Retinal pigment epithelial cell (primary cell): ENCODE measurements at regions not wholly inside any gene's neighbourhood (a gene's known extent, or its start where the extent isn't known, plus 50 kb on each side); places are given as distances from the start of the nearest gene placed in this dataset.
"Not testable (repeated sequence)": the region's sequence is repeated elsewhere in the genome, so short reads cannot be mapped to it uniquely, and the experiment has no call there.

Experiments
- DNase-seq: peaks from one replicate; pipeline ENCODE4 v3.0.0-alpha.2; 2010; ENCODE audit warnings: low read depth
- H3K4me3 ChIP-seq: 2 replicates; pipeline ENCODE4 v1.5.1; 2011; ENCODE audit warnings: mild to moderate bottlenecking, low read length, control low read depth, moderate library complexity
- CTCF ChIP-seq: conservative IDR thresholded peaks from 2 replicates; pipeline ENCODE4 v1.5.1; 2011; ENCODE audit warnings: low read depth, low read length, control low read depth, inconsistent platforms

GRCh38 chr4:101696276-101697010 lies 94.1 kb upstream of the BANK1 start:
- no peak for DNase-seq
- no peak overlapping the region for H3K4me3 ChIP-seq
- no peak for TF ChIP-seq CTCF

- DNase-seq, result no peak
- no peak overlapping the region for H3K4me3 ChIP-seq
- TF ChIP-seq CTCF, result no peak
Measured at GRCh38 chr4:101695176-101695575, 95.4 kb upstream of the BANK1 start.

- H3K4me3 ChIP-seq, DNase-seq: not testable (repeated sequence)
Measured at GRCh38 chr4:101694403-101694802, 96.1 kb upstream of the BANK1 start.

- no peak for DNase-seq
- H3K4me3 ChIP-seq, result no peak overlapping the region
- no peak for TF ChIP-seq CTCF
Measured at GRCh38 chr4:101693842-101694398, 96.6 kb upstream of the BANK1 start.

- no peak for TF ChIP-seq CTCF
- H3K4me3 ChIP-seq, result no peak overlapping the region
- no peak for DNase-seq
Measured at GRCh38 chr4:101689220-101689619, 101.3 kb upstream of the BANK1 start.

GRCh38 chr4:101685126-101685525 lies 105.4 kb upstream of the BANK1 start:
- TF ChIP-seq CTCF, result no peak

GRCh38 chr4:101682946-101683345 lies 107.6 kb upstream of the BANK1 start:
- no peak for DNase-seq
- H3K4me3 ChIP-seq, result no peak overlapping the region
- no peak for TF ChIP-seq CTCF

More at GRCh38 chr4:101685126-101685525, 105.4 kb upstream of the BANK1 start:
- no peak overlapping the region for H3K4me3 ChIP-seq
- DNase-seq, result no peak
